ENCODE measurements at regions not wholly inside any gene's neighbourhood (a gene's known extent, or its start where the extent isn't known, plus 50 kb on each side); places are given as distances from the start of the nearest gene placed in this dataset.

DNA sequence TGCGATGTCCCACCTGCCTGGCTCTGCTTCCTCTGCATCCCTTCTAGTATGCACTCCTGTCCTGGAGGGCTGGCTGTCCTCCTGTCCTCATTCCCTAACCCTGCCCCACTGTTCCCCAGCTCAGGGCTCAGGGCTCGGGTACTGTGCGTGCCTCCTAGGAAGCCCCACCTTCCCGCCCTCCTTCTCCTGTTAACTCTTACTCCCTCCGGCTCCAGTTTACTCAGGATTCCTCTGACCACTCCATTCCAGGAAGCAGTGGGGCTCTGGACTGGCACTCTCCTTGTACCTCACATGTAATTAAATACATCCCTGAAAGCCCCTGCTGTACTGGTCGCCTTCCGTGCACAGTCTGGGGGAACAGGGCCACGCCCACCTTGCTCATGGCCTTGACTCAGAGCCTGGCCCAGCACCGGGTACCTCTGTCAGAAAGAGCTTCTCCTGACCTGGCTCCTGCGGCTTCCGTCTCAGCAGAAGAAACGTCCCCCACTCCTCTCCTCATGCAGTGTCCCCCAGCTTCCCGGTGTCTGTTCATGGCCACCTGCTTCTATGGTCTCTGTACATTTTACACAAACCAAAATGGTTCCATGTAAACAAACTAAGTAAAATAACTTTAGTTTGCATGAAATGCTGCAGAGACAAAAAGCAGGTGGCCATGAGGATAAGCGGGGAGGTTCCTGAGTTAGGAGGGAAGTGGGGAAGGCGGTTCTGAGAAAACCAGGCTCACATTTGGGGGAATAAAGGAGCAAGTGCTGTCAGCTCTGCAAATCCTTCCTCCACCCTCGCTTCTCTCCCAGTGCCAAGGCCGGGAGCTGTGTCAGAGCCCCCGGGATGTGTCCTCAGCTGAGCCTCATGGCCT is 445.9 kb downstream of the BRD1 start:
- H3K27ac ChIP-seq (ENCODE audit: low read depth in 2 of 2, low read length in 2 of 2) = no peak overlapping the region
- peaks cover 0 to 2% of the 10 kb centered on the region in 2 donors for H3K27me3 ChIP-seq (ENCODE audit: control insufficient read depth in 2 of 2, insufficient read depth in 2 of 2, low read length in 2 of 2)
- no peaks in the 10 kb centered on the region for H3K9me3 ChIP-seq (ENCODE audit: control insufficient read depth in 2 of 2, low read length in 2 of 2)
- no peaks in the 10 kb centered on the region for H3K36me3 ChIP-seq (ENCODE audit: control insufficient read depth in 2 of 2, insufficient read depth in 2 of 2, low read length in 2 of 2)
- no peak overlapping the region for H3K4me3 ChIP-seq (ENCODE audit: low read length in 2 of 2)
- no peak overlapping the region for H3K9ac ChIP-seq (ENCODE audit: low read depth in 1 of 2, low read length in 2 of 2)
- H3K4me1 ChIP-seq (ENCODE audit: control insufficient read depth in 2 of 2, insufficient read depth in 2 of 2, low read length in 2 of 2) = no peaks in the 10 kb centered on the region

DNA sequence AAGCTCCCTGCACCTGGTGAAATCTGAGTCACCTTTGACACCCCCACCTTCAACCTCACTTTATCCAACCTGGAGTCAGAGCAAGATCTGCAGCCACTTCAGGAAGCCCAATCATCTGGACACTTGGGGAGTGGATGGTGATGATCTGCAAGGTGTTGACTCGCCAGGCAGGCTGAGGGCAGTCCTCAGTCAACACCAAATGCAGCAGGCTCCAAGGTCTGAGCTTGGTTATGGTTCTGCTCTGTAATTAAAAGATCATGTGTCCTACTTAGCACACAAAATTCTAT is 446.9 kb downstream of the BRD1 start:
- Histone ChIP-seq H3K27me3 (ENCODE audit: control insufficient read depth in 2 of 2, insufficient read depth in 2 of 2, low read length in 2 of 2) (peaks cover 0 to 2% of the 10 kb centered on the region in 2 donors), H3K4me1 (ENCODE audit: control insufficient read depth in 2 of 2, insufficient read depth in 2 of 2, low read length in 2 of 2) (no peaks in the 10 kb centered on the region), H3K9ac (ENCODE audit: low read depth in 1 of 2, low read length in 2 of 2) (no peak overlapping the region), H3K4me3 (ENCODE audit: low read length in 2 of 2) (no peak overlapping the region), H3K9me3 (ENCODE audit: control insufficient read depth in 2 of 2, low read length in 2 of 2) (no peaks in the 10 kb centered on the region), H3K27ac (ENCODE audit: low read depth in 2 of 2, low read length in 2 of 2) (no peak overlapping the region), H3K36me3 (ENCODE audit: control insufficient read depth in 2 of 2, insufficient read depth in 2 of 2, low read length in 2 of 2) (no peaks in the 10 kb centered on the region)

DNA sequence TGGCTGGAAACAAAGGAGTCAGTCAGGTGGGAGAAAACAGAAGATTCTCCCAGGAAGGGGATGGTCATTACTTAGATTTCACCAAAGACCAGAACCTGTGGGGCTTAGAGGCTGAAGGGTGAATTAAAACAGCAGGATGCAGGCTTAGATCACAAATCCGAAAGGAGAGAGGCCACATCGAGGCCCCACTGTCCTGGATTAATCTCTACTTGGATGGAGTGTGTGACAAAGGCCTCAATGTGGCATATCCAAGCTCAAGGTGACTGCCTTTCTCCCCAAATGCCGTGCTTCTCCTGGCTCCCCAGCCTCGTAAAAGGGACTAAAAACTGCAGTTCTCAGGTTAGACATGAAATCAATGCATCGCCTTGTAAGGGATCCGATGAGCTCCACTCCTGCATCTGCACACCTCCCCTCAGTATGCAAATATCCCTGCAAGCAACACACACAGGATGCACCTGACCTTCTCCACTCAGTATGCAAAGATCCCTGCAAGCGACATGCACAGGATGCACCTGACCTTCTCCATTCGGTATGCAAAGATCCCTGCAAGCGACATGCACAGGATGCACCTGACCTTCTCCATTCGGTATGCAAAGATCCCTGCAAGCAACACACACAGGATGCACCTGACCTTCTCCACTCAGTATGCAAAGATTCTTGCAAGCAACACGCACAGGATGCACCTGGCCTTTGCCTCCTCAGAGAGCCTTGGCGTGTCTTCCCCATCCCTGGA is 447.4 kb downstream of the BRD1 start:
- Histone ChIP-seq H3K27ac (ENCODE audit: low read depth in 2 of 2, low read length in 2 of 2) (no peak overlapping the region), H3K27me3 (ENCODE audit: control insufficient read depth in 2 of 2, insufficient read depth in 2 of 2, low read length in 2 of 2) (peaks cover 0 to 2% of the 10 kb centered on the region in 2 donors), H3K36me3 (ENCODE audit: control insufficient read depth in 2 of 2, insufficient read depth in 2 of 2, low read length in 2 of 2) (no peaks in the 10 kb centered on the region), H3K9me3 (ENCODE audit: control insufficient read depth in 2 of 2, low read length in 2 of 2) (no peaks in the 10 kb centered on the region), H3K4me1 (ENCODE audit: control insufficient read depth in 2 of 2, insufficient read depth in 2 of 2, low read length in 2 of 2) (no peaks in the 10 kb centered on the region), H3K4me3 (ENCODE audit: low read length in 2 of 2) (no peak overlapping the region), H3K9ac (ENCODE audit: low read depth in 1 of 2, low read length in 2 of 2) (no peak overlapping the region)

DNA sequence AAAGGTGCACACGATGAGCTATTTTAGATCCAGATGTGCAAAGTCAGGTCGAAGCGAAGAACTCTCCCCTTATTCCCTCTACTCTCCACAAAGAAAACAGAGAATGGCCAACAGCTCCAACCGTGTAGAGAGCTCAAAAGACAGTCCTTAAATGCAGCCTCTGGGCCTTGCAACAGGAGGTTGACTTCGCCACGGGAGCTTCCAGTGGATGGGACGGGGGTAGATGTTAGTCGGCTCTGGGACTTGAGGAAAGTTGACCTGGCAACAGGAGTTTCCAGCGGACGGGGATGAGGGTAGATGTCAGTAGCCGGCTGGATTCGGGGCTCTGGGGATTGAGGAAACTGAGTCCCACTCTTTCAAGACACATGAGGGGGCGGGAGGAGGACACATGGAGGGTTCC is 450.4 kb downstream of the BRD1 start:
- Histone ChIP-seq H3K9me3 (ENCODE audit: control insufficient read depth in 2 of 2, low read length in 2 of 2) (no peaks in the 10 kb centered on the region), H3K36me3 (ENCODE audit: control insufficient read depth in 2 of 2, insufficient read depth in 2 of 2, low read length in 2 of 2) (no peaks in the 10 kb centered on the region), H3K9ac (ENCODE audit: low read depth in 1 of 2, low read length in 2 of 2) (no peak overlapping the region), H3K4me1 (ENCODE audit: control insufficient read depth in 2 of 2, insufficient read depth in 2 of 2, low read length in 2 of 2) (no peaks in the 10 kb centered on the region), H3K27me3 (ENCODE audit: control insufficient read depth in 2 of 2, insufficient read depth in 2 of 2, low read length in 2 of 2) (peaks cover 0 to 2% of the 10 kb centered on the region in 2 donors), H3K27ac (ENCODE audit: low read depth in 2 of 2, low read length in 2 of 2) (no peak overlapping the region), H3K4me3 (ENCODE audit: low read length in 2 of 2) (no peak overlapping the region)

DNA sequence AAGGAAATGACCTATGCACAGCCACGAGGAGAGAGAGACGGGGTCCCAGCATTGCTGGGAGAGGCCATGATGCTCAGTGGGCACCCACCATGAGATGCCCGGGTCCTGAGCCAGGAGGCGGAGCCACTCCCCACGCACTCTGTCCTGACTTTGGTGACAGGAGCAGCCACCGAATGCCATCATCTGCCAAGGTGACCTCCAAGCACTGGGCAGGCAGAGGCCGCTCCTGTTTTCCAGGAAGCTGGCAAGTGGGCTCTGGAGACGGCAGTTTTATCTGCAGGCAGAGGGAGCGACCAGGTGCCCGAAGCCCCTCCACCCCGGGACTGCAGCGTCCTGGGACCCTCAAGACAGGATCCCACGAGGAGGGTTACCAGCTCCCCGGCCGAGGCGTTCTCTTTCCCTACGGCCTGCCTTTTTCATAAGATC is 453.9 kb downstream of the BRD1 start:
- H3K36me3 ChIP-seq (ENCODE audit: control insufficient read depth in 2 of 2, insufficient read depth in 2 of 2, low read length in 2 of 2) = no peaks in the 10 kb centered on the region
- no peaks in the 10 kb centered on the region for H3K27me3 ChIP-seq (ENCODE audit: control insufficient read depth in 2 of 2, insufficient read depth in 2 of 2, low read length in 2 of 2)
- no peak overlapping the region for H3K9ac ChIP-seq (ENCODE audit: low read depth in 1 of 2, low read length in 2 of 2)
- no peak overlapping the region for H3K27ac ChIP-seq (ENCODE audit: low read depth in 2 of 2, low read length in 2 of 2)
- H3K4me3 ChIP-seq (ENCODE audit: low read length in 2 of 2) = no peak overlapping the region
- H3K9me3 ChIP-seq (ENCODE audit: control insufficient read depth in 2 of 2, low read length in 2 of 2) = no peaks in the 10 kb centered on the region
- no peaks in the 10 kb centered on the region for H3K4me1 ChIP-seq (ENCODE audit: control insufficient read depth in 2 of 2, insufficient read depth in 2 of 2, low read length in 2 of 2)

DNA sequence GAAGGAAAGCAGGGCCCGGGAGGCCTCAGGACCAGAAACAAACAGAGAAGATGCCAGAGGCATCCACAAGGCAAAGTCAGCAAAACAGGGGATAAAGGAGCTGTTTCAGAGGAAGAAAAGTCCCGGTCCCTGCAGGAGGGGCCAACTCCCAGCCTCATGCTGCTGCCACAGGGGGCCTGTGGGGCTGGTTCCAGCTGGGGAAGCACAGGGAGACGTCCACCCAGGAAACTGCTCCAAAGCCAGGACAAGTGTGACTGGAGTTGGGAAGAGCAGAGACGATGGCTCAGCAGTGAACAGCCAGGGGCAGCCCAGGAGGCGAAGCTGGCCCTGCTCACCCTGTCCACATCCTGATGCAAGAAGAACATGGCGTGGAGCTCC is 454.4 kb downstream of the BRD1 start:
- Histone ChIP-seq H3K36me3 (ENCODE audit: control insufficient read depth in 2 of 2, insufficient read depth in 2 of 2, low read length in 2 of 2) (no peaks in the 10 kb centered on the region), H3K27me3 (ENCODE audit: control insufficient read depth in 2 of 2, insufficient read depth in 2 of 2, low read length in 2 of 2) (no peaks in the 10 kb centered on the region), H3K27ac (ENCODE audit: low read depth in 2 of 2, low read length in 2 of 2) (no peak overlapping the region), H3K9ac (ENCODE audit: low read depth in 1 of 2, low read length in 2 of 2) (no peak overlapping the region), H3K9me3 (ENCODE audit: control insufficient read depth in 2 of 2, low read length in 2 of 2) (no peaks in the 10 kb centered on the region), H3K4me1 (ENCODE audit: control insufficient read depth in 2 of 2, insufficient read depth in 2 of 2, low read length in 2 of 2) (no peaks in the 10 kb centered on the region), H3K4me3 (ENCODE audit: low read length in 2 of 2) (no peak overlapping the region)

DNA sequence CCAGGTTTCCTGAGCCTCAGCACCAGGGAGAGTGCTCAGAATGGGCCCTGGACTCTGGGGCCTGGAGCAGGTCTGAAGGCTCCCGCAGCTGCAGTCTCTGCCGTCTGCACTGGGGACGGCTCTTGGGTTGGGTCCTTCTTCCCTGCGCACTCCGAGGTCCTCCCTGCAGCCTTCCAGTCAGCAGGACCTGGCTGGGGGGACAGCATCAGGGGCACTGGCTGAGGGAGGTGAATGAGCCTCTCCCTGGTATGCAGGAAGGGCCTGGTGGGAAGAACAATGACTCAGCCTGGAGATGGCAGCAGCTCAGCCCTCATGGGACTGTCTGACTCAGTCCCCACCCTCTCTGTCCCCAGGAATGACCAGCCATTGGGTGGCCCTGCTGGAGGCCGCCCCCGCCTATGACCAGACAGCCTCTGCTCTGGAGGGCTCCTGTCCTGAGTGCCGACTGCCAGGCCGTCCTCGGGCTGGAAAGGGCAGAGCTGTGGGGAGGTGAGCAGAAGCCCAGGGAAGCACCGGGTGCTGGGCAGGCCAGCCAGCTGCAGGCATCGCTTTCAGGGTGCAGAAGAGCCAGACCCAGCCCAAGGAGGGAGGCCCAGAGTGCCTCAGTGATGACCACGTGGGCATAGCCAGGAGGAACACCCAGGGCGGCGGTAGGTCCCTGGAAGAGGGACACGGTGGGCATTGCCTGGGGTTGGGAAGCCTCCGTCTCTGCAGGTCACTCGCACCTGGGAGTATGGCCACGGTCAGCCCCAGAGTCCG is 455.0 kb downstream of the BRD1 start:
- Histone ChIP-seq H3K9me3 (ENCODE audit: control insufficient read depth in 2 of 2, low read length in 2 of 2) (no peaks in the 10 kb centered on the region), H3K4me3 (ENCODE audit: low read length in 2 of 2) (no peak overlapping the region), H3K4me1 (ENCODE audit: control insufficient read depth in 2 of 2, insufficient read depth in 2 of 2, low read length in 2 of 2) (no peaks in the 10 kb centered on the region), H3K36me3 (ENCODE audit: control insufficient read depth in 2 of 2, insufficient read depth in 2 of 2, low read length in 2 of 2) (no peaks in the 10 kb centered on the region), H3K27me3 (ENCODE audit: control insufficient read depth in 2 of 2, insufficient read depth in 2 of 2, low read length in 2 of 2) (no peaks in the 10 kb centered on the region), H3K27ac (ENCODE audit: low read depth in 2 of 2, low read length in 2 of 2) (no peak overlapping the region), H3K9ac (ENCODE audit: low read depth in 1 of 2, low read length in 2 of 2) (no peak overlapping the region)

DNA sequence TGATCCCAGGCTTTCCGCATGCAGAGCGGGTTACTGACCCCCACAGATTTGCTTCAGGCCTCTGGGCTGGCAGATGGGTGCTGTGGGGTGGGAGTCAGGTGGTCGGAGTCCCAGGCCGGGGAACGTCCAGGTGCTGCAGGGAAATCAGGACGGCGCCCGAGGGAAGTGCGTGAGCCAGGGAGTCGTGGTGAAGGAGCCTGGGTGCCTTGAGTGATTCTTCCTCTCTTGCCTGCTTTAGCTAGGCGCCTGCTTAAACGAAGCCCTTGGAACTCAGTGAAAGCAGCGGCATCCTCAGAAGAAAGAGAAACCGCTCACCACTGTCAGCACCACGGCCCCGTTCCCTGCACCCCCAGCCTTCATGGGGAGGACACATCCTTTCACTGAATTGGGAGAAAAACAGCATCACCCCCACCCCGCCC is 455.6 kb downstream of the BRD1 start:
- H3K36me3 ChIP-seq (ENCODE audit: control insufficient read depth in 2 of 2, insufficient read depth in 2 of 2, low read length in 2 of 2) = no peaks in the 10 kb centered on the region
- no peaks in the 10 kb centered on the region for H3K27me3 ChIP-seq (ENCODE audit: control insufficient read depth in 2 of 2, insufficient read depth in 2 of 2, low read length in 2 of 2)
- H3K27ac ChIP-seq (ENCODE audit: low read depth in 2 of 2, low read length in 2 of 2) = no peak overlapping the region

DNA sequence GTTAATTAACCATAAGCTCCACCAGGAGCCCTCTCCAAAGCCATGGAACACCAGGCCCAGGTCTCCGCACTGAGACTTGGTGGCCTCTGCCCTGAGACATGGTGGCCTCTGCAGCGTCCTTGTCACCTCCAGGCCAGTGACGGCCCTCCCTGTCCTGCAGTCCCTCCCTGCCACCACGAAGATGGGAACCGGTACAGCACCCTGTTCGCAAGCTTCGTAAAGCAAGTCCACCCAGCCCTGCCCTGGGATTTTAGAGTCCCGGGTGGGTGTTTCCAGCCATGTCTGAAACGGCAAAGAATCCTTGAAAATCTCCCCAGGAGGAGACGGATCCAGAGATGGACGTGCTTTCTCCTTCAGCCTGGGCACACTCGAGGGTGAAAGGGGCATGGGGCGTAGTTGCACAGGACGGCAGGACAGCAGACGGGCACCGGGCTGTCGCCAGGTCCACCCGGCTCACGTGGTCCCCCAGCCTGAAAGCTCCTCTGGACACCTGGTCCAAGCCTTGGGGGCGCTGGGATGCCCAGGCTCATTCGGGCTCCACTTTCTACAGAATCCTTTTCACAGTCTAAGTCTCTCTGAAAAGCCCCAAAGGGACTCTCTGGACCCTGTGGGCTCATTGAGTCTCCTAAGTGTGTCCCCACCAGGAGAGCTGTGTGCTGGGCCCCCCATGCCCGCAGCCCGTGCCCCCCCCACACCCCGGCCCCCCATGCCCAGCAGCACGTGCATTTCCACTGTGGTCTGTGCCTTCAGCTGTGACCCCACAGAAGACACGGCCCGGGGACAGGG is 456.2 kb downstream of the BRD1 start:
- Histone ChIP-seq H3K9me3 (ENCODE audit: control insufficient read depth in 2 of 2, low read length in 2 of 2) (no peaks in the 10 kb centered on the region), H3K27ac (ENCODE audit: low read depth in 2 of 2, low read length in 2 of 2) (no peak overlapping the region), H3K4me3 (ENCODE audit: low read length in 2 of 2) (no peak overlapping the region), H3K4me1 (ENCODE audit: control insufficient read depth in 2 of 2, insufficient read depth in 2 of 2, low read length in 2 of 2) (no peaks in the 10 kb centered on the region), H3K9ac (ENCODE audit: low read depth in 1 of 2, low read length in 2 of 2) (no peak overlapping the region), H3K36me3 (ENCODE audit: control insufficient read depth in 2 of 2, insufficient read depth in 2 of 2, low read length in 2 of 2) (no peaks in the 10 kb centered on the region), H3K27me3 (ENCODE audit: control insufficient read depth in 2 of 2, insufficient read depth in 2 of 2, low read length in 2 of 2) (no peaks in the 10 kb centered on the region)

More for the DNA sequence above, 455.6 kb downstream of the BRD1 start:
- no peak overlapping the region for H3K9ac ChIP-seq (ENCODE audit: low read depth in 1 of 2, low read length in 2 of 2)
- H3K4me1 ChIP-seq (ENCODE audit: control insufficient read depth in 2 of 2, insufficient read depth in 2 of 2, low read length in 2 of 2) = no peaks in the 10 kb centered on the region
- no peak overlapping the region for H3K4me3 ChIP-seq (ENCODE audit: low read length in 2 of 2)
- H3K9me3 ChIP-seq (ENCODE audit: control insufficient read depth in 2 of 2, low read length in 2 of 2) = no peaks in the 10 kb centered on the region
